H9 (cell line): ENCODE measurements at regions not wholly inside any gene's neighbourhood (a gene's known extent, or its start where the extent isn't known, plus 50 kb on each side); places are given as distances from the start of the nearest gene placed in this dataset.

Source experiments
- DNase-seq: peaks from one replicate; pipeline ENCODE4 v3.0.0-alpha.2; 2017
- H2AFZ ChIP-seq: one replicate; pipeline ENCODE4 v1.6.1; 2013; ENCODE audit warnings: mild to moderate bottlenecking, low read length, control low read depth, moderate library complexity
- H2AK5ac ChIP-seq: 2 replicates; pipeline ENCODE4 v1.6.1; 2013; ENCODE audit warnings: low read length, control low read depth, mixed read lengths; ENCODE audit not compliant: insufficient read length
- H2BK120ac ChIP-seq: one replicate; pipeline ENCODE4 v1.6.1; 2013; ENCODE audit warnings: low read depth, mild to moderate bottlenecking, low read length, control low read depth, inconsistent platforms; ENCODE audit not compliant: poor library complexity, severe bottlenecking
- H2BK12ac ChIP-seq: 2 replicates; pipeline ENCODE4 v1.6.1; 2013; ENCODE audit warnings: low read length, control low read depth, mixed read lengths, low read depth; ENCODE audit not compliant: insufficient read length
- H2BK15ac ChIP-seq: 2 replicates; pipeline ENCODE4 v1.6.1; 2013; ENCODE audit warnings: low read depth, low read length, control low read depth
- H2BK20ac ChIP-seq: one replicate; pipeline ENCODE4 v1.6.1; 2013; ENCODE audit warnings: low read depth, mild to moderate bottlenecking, low read length, control low read depth, inconsistent platforms; ENCODE audit not compliant: poor library complexity, severe bottlenecking
- H2BK5ac ChIP-seq: 2 replicates; pipeline ENCODE4 v1.6.1; 2013; ENCODE audit warnings: low read length, control low read depth, mixed read lengths; ENCODE audit not compliant: insufficient read length
- H3K14ac ChIP-seq: 2 replicates; pipeline ENCODE4 v1.6.1; 2013; ENCODE audit warnings: low read length, control low read depth; ENCODE audit not compliant: insufficient read depth
- H3K18ac ChIP-seq: 2 replicates; pipeline ENCODE4 v1.6.1; 2013; ENCODE audit warnings: low read depth, mild to moderate bottlenecking, mixed read lengths, low read length, control low read depth; ENCODE audit not compliant: insufficient read length
- H3K23ac ChIP-seq: 2 replicates; pipeline ENCODE4 v1.6.1; 2013; ENCODE audit warnings: low read length, control low read depth, mixed read lengths, low read depth; ENCODE audit not compliant: insufficient read length
- H3K23me2 ChIP-seq: 2 replicates; pipeline ENCODE4 v1.6.1; 2013; ENCODE audit warnings: low read depth, mild to moderate bottlenecking, mixed read lengths, low read length, control low read depth; ENCODE audit not compliant: insufficient read length, poor library complexity, severe bottlenecking
- H3K27ac ChIP-seq: 2 replicates; pipeline ENCODE4 v1.5.1; 2013; ENCODE audit warnings: low read length, control low read depth, mixed read lengths, low read depth; ENCODE audit not compliant: insufficient read length
- H3K27me3 ChIP-seq: 2 replicates; pipeline ENCODE4 v1.6.1; 2013; ENCODE audit warnings: low read length, control low read depth, inconsistent platforms; ENCODE audit not compliant: insufficient read depth
- H3K4ac ChIP-seq: 2 replicates; pipeline ENCODE4 v1.6.1; 2013; ENCODE audit warnings: low read depth, mild to moderate bottlenecking, control low read depth, inconsistent platforms, low read length, moderate library complexity
- H3K4me1 ChIP-seq: 2 replicates; pipeline ENCODE4 v1.6.1; 2013; ENCODE audit warnings: low read length, control low read depth, inconsistent platforms; ENCODE audit not compliant: insufficient read depth
- H3K4me2 ChIP-seq: 2 replicates; pipeline ENCODE4 v1.6.1; 2013; ENCODE audit warnings: low read length, control low read depth, mixed read lengths; ENCODE audit not compliant: insufficient read length, insufficient read depth
- H3K56ac ChIP-seq: 2 replicates; pipeline ENCODE4 v1.6.1; 2013; ENCODE audit warnings: low read depth, mild to moderate bottlenecking, mixed read lengths, low read length, control low read depth; ENCODE audit not compliant: insufficient read length
- H3K79me1 ChIP-seq: 2 replicates; pipeline ENCODE4 v1.6.1; 2013; ENCODE audit warnings: low read depth, mild to moderate bottlenecking, moderate library complexity, low read length, control low read depth, inconsistent platforms; ENCODE audit not compliant: insufficient read depth, poor library complexity, severe bottlenecking
- H3K79me2 ChIP-seq: 2 replicates; pipeline ENCODE4 v1.6.1; 2013; ENCODE audit warnings: low read length, control low read depth, inconsistent platforms; ENCODE audit not compliant: insufficient read depth
- H3K9ac ChIP-seq: 2 replicates; pipeline ENCODE4 v1.6.1; 2013; ENCODE audit warnings: low read length, control low read depth, mixed read lengths; ENCODE audit not compliant: insufficient read length; ENCODE audit errors: extremely low read depth
- H3K9me3 ChIP-seq: one replicate; pipeline ENCODE4 v1.6.1; 2013; ENCODE audit warnings: low read depth, low read length, inconsistent platforms; ENCODE audit not compliant: control insufficient read depth
- H3T11ph ChIP-seq: one replicate; pipeline ENCODE4 v1.6.1; 2013; ENCODE audit warnings: mild to moderate bottlenecking, low read length, control low read depth, inconsistent platforms
- H4K20me1 ChIP-seq: one replicate; pipeline ENCODE4 v1.6.1; 2013; ENCODE audit not compliant: control insufficient read depth, insufficient read length, insufficient read depth
- H4K5ac ChIP-seq: 2 replicates; pipeline ENCODE4 v1.6.1; 2013; ENCODE audit warnings: low read depth, mild to moderate bottlenecking, mixed read lengths, low read length, control low read depth; ENCODE audit not compliant: insufficient read length
- H4K8ac ChIP-seq: replicated peaks from 2 replicates; pipeline ENCODE4 v1.6.1; 2013; ENCODE audit warnings: low read length, control low read depth, mixed read lengths, low read depth; ENCODE audit not compliant: insufficient read length
- H4K91ac ChIP-seq: 2 replicates; pipeline ENCODE4 v1.6.1; 2013; ENCODE audit warnings: low read depth, mild to moderate bottlenecking, moderate library complexity, mixed read lengths, low read length, control low read depth; ENCODE audit not compliant: insufficient read length
- H3K27ac Mint-ChIP-seq, 3 experiments: 2 replicates in 2 of 3; 3 replicates in 1 of 3; pipeline ENCODE4 v1.8.0; 2020 to 2021; ENCODE audit warnings: mixed read lengths in 3 of 3, mild to moderate bottlenecking in 1 of 3, moderate library complexity in 1 of 3
- H3K27me3 Mint-ChIP-seq: 2 replicates; pipeline ENCODE4 v1.8.0; 2021; ENCODE audit warnings: low read depth, mild to moderate bottlenecking, moderate library complexity, mixed read lengths
- H3K36me3 Mint-ChIP-seq, 3 experiments: 2 replicates in 2 of 3; 3 replicates in 1 of 3; pipeline ENCODE4 v1.8.0; 2020 to 2021; ENCODE audit warnings: low read depth in 3 of 3, mixed read lengths in 3 of 3; ENCODE audit not compliant: insufficient read depth in 1 of 3
- H3K4me1 Mint-ChIP-seq, 2 experiments: 2 replicates each; pipeline ENCODE4 v1.8.0; 2020; ENCODE audit warnings: mixed read lengths in 2 of 2
- H3K4me3 Mint-ChIP-seq, 2 experiments: 2 replicates in 1 of 2; 3 replicates in 1 of 2; pipeline ENCODE4 v1.8.0; 2020 to 2021; ENCODE audit warnings: mild to moderate bottlenecking in 2 of 2, mixed read lengths in 2 of 2, moderate library complexity in 1 of 2
- H3K9me3 Mint-ChIP-seq, 2 experiments: 2 replicates in 1 of 2; 3 replicates in 1 of 2; pipeline ENCODE4 v1.8.0; 2020; ENCODE audit warnings: mild to moderate bottlenecking in 2 of 2, mixed read lengths in 2 of 2, moderate library complexity in 1 of 2
- WGBS: extraction: QIAGEN DNeasy Blood & Tissue Kit; methylation state at CpG from one replicate; pipeline ENCODE4 v1.1.7; 2013; ENCODE audit warnings: missing lambda C conversion rate, low lambda C conversion rate, mixed read lengths; ENCODE audit not compliant: insufficient read length; ENCODE audit errors: extremely low coverage; 5-methylcytosine and 5-hydroxymethylcytosine counted together
- TF ChIP-seq, protein P1 (sequence below): fragments of 200-600 bp; sonication (generic); conservative IDR thresholded peaks from 3 replicates; pipeline ENCODE4 v1.8.0; 2021; ENCODE audit warnings: antibody characterized with exemption, mild to moderate bottlenecking

DNA sequence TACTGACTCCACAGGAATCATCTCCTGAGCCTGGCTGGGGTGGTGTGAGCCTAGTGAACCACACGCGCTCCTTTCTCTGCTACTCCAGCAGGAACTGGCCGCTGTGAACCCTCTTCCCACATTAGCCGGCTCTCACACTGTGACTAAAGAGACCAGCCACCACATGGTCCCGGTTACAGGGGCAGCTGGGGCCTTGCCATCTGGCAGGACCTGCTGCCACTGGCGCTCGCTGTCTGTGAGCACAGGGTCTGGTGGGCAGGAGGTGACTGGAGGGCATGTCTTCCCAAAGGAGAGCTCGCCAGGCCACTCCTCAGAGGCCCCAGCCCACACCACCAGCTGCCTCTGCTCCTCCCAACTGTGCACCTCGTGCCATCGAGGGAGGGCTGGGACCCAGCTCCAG is 99.3 kb downstream of the SINHCAF start:
- H2AFZ ChIP-seq, result no peak overlapping the region
- H3K23ac ChIP-seq, result no peak overlapping the region
- H3K4me2 ChIP-seq, result no peak overlapping the region
- H3K14ac ChIP-seq, result no peak overlapping the region; the same call in 1 of the 2 replicates
- H3K4me3 Mint-ChIP-seq, result no peak overlapping the region
- no peaks in the 10 kb centered on the region; the same call in 1 of the 2 replicates for H3K4me1 ChIP-seq
- H3K56ac ChIP-seq, result no peak overlapping the region
- H3T11ph ChIP-seq, result no peak overlapping the region
- TF ChIP-seq, protein P1, sequence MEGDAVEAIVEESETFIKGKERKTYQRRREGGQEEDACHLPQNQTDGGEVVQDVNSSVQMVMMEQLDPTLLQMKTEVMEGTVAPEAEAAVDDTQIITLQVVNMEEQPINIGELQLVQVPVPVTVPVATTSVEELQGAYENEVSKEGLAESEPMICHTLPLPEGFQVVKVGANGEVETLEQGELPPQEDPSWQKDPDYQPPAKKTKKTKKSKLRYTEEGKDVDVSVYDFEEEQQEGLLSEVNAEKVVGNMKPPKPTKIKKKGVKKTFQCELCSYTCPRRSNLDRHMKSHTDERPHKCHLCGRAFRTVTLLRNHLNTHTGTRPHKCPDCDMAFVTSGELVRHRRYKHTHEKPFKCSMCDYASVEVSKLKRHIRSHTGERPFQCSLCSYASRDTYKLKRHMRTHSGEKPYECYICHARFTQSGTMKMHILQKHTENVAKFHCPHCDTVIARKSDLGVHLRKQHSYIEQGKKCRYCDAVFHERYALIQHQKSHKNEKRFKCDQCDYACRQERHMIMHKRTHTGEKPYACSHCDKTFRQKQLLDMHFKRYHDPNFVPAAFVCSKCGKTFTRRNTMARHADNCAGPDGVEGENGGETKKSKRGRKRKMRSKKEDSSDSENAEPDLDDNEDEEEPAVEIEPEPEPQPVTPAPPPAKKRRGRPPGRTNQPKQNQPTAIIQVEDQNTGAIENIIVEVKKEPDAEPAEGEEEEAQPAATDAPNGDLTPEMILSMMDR, result no peak
- H3K27ac ChIP-seq, result no peak overlapping the region
- H3K79me2 ChIP-seq, result no peaks in the 10 kb centered on the region
- H2BK120ac ChIP-seq, result no peak overlapping the region
- no peak overlapping the region for H3K9ac ChIP-seq
- H3K79me1 ChIP-seq, result no peaks in the 10 kb centered on the region
- no peak overlapping the region for H3K18ac ChIP-seq
- no peak overlapping the region for H2BK20ac ChIP-seq
- H2BK12ac ChIP-seq, result no peak overlapping the region
- DNase-seq, result no peak
- peaks cover 32 to 35% of the 10 kb centered on the region in 2 experiments for H3K4me1 Mint-ChIP-seq
- H3K4ac ChIP-seq, result no peak overlapping the region
- H3K9me3 ChIP-seq, result no peaks in the 10 kb centered on the region
- no peak overlapping the region for H2AK5ac ChIP-seq
- no peaks in the 10 kb centered on the region for H4K20me1 ChIP-seq
- H4K91ac ChIP-seq, result no peak overlapping the region
- no peak overlapping the region for H4K8ac ChIP-seq
- H3K27ac Mint-ChIP-seq, result no peak overlapping the region
- H3K36me3 Mint-ChIP-seq, result peaks cover 0 to 3% (median 3%) of the 10 kb centered on the region in 3 experiments; a peak in 1 of 7 replicates
- no CpG with 5 or more reads among the region's 10 CpGs for WGBS
- peaks cover 12% of the 10 kb centered on the region for H3K27me3 Mint-ChIP-seq
- H2BK5ac ChIP-seq, result no peak overlapping the region
- H3K9me3 Mint-ChIP-seq, result peaks cover 7% of the 10 kb centered on the region in 2 experiments; a peak in 4 of 5 replicates
- H2BK15ac ChIP-seq, result no peak overlapping the region
- no peaks in the 10 kb centered on the region for H3K23me2 ChIP-seq
- no peak overlapping the region for H4K5ac ChIP-seq
- no peaks in the 10 kb centered on the region for H3K27me3 ChIP-seq
